ENCODE measurements at regions not wholly inside any gene's neighbourhood (a gene's known extent, or its start where the extent isn't known, plus 50 kb on each side); places are given as distances from the start of the nearest gene placed in this dataset.

DNA sequence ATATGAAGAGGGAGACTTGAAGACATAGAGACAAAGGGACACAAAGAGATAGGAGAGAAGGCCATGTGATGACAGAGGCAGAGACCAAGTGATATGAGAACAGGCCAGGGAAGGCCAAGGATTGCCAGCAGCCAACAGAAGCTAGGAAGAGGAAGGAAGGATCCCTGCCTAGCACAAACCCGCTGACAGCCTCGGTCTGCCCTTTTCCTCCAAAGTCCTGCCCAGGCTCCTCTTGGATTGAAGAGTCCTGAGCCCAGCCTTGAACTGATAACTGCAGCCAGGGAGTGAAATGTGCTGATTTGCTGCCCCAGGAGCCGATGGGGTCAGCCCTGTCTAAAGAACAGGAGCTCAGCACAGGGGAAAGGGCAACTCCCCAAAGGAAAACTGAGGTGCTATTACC is 76.6 kb downstream of the MCFD2 start:
- Histone ChIP-seq H3K27ac (no peak overlapping the region), H3K4me3 (ENCODE audit: low read depth, low read length) (no peak overlapping the region), H3K27me3 (ENCODE audit: control insufficient read depth, insufficient read depth, low read length) (no peaks in the 10 kb centered on the region), H3K9ac (no peak overlapping the region), H3K9me3 (ENCODE audit: control insufficient read depth, low read length) (no peaks in the 10 kb centered on the region), H3K4me2 (ENCODE audit: low read length) (no peak overlapping the region), H3K79me2 (no peaks in the 10 kb centered on the region), H3K36me3 (ENCODE audit: control insufficient read depth, insufficient read depth, low read length) (no peaks in the 10 kb centered on the region), H2AFZ (no peak overlapping the region), H3K4me1 (peaks cover 6% of the 10 kb centered on the region)
- TF ChIP-seq, protein P1, sequence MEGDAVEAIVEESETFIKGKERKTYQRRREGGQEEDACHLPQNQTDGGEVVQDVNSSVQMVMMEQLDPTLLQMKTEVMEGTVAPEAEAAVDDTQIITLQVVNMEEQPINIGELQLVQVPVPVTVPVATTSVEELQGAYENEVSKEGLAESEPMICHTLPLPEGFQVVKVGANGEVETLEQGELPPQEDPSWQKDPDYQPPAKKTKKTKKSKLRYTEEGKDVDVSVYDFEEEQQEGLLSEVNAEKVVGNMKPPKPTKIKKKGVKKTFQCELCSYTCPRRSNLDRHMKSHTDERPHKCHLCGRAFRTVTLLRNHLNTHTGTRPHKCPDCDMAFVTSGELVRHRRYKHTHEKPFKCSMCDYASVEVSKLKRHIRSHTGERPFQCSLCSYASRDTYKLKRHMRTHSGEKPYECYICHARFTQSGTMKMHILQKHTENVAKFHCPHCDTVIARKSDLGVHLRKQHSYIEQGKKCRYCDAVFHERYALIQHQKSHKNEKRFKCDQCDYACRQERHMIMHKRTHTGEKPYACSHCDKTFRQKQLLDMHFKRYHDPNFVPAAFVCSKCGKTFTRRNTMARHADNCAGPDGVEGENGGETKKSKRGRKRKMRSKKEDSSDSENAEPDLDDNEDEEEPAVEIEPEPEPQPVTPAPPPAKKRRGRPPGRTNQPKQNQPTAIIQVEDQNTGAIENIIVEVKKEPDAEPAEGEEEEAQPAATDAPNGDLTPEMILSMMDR (IDR thresholded peaks at IDR 0.05) = no peak

DNA sequence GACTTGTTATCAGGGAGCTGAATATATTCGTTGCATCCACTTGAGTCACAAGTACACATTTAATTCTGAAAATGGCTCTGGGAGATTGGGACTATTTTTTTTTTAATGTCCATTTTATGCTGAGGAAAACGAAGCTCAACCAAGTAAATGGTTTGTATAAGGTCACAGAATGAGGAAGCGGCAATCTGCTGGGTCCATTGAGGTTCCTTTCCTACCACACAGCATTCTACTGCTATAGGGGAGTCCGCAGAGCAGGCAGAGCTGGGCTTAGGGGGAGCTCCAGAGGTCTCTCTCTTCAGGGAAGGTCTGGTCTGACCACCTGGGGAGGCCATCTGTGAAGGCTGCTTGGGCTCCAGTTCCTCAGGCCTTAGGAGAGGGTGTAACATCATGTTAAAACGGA is 77.9 kb downstream of the MCFD2 start:
- Histone ChIP-seq H2AFZ (no peak overlapping the region), H3K9me3 (ENCODE audit: control insufficient read depth, low read length) (no peaks in the 10 kb centered on the region), H3K36me3 (ENCODE audit: control insufficient read depth, insufficient read depth, low read length) (no peaks in the 10 kb centered on the region), H3K79me2 (no peaks in the 10 kb centered on the region), H3K4me1 (peaks cover 6% of the 10 kb centered on the region), H3K27me3 (ENCODE audit: control insufficient read depth, insufficient read depth, low read length) (no peaks in the 10 kb centered on the region), H3K4me3 (ENCODE audit: low read depth, low read length) (no peak overlapping the region), H3K9ac (no peak overlapping the region), H3K27ac (no peak overlapping the region), H3K4me2 (ENCODE audit: low read length) (no peak overlapping the region)
- TF ChIP-seq, protein P1 (IDR thresholded peaks at IDR 0.05) = no peak

DNA sequence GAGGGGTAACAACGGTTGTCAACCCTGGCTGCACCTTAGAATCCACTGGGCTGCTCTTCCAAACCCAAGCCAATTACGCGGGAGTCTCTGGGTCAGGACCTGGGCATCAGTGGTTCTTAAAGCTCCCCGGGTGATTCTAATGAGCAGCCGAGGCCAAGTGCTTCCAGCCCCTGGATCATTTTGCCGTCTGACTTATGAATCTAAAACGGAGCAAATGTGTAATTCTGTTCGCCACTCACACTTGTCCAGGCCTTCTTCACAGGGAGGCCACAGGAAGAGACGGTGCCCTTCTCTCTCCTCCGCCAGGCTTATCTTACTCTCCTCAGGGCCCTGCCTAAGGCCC is 78.5 kb downstream of the MCFD2 start:
- no peak overlapping the region for H2AFZ ChIP-seq
- H3K4me2 ChIP-seq (ENCODE audit: low read length) = no peak overlapping the region
- no peaks in the 10 kb centered on the region for H3K9me3 ChIP-seq (ENCODE audit: control insufficient read depth, low read length)
- no peaks in the 10 kb centered on the region for H3K79me2 ChIP-seq
- no peaks in the 10 kb centered on the region for H3K27me3 ChIP-seq (ENCODE audit: control insufficient read depth, insufficient read depth, low read length)
- TF ChIP-seq, protein P1 (IDR thresholded peaks at IDR 0.05) = no peak
- no peak overlapping the region for H3K9ac ChIP-seq
- peaks cover 6% of the 10 kb centered on the region for H3K4me1 ChIP-seq
- no peak overlapping the region for H3K27ac ChIP-seq
- no peaks in the 10 kb centered on the region for H3K36me3 ChIP-seq (ENCODE audit: control insufficient read depth, insufficient read depth, low read length)
- H3K4me3 ChIP-seq (ENCODE audit: low read depth, low read length) = no peak overlapping the region

DNA sequence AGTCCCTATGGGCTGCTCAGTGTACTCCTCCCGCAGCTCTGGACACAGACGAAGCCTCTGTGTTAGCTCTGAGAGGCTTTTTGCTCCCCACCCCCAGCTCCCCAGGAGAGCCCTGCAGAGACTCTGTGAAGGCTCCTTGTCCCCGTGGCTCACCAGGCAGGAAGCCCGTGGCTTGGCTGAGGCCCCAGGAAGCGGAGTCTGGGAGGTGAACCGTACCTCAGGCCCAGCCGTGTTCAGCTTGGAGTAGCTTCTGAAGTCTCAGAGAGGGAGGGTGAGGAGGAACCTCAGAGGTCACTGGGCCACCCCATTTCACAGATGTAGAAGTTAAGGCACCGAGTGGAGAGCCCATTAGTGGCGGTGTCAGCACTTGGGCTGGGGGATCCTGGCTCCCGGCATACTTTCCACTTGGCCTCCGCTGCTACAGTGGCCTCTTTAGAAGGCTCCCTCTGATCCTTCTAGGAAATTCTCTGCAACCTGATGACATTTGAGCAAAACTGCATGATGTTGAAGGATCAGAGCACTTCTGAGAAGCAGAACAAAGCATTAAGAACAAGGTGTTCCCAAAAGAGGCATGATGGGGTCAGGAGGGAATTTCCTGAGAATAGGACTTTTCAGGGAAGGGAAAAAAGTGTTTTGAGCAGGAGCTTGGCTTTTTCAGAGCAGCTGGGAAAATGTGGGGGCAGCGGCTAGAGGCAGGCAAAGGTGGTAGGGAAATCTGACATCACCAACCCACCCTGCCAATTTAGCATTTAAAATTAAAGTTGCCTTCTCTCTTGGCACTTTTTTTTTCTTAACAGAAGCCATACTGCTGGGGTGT is 79.1 kb downstream of the MCFD2 start:
- H2AFZ ChIP-seq = peak overlapping the region; percentile 19
- no peak overlapping the region for H3K4me2 ChIP-seq (ENCODE audit: low read length)
- H3K9ac ChIP-seq = no peak overlapping the region
- no peaks in the 10 kb centered on the region for H3K9me3 ChIP-seq (ENCODE audit: control insufficient read depth, low read length)
- no peak overlapping the region for H3K27ac ChIP-seq
- no peaks in the 10 kb centered on the region for H3K27me3 ChIP-seq (ENCODE audit: control insufficient read depth, insufficient read depth, low read length)
- no peaks in the 10 kb centered on the region for H3K79me2 ChIP-seq
- H3K36me3 ChIP-seq (ENCODE audit: control insufficient read depth, insufficient read depth, low read length) = no peaks in the 10 kb centered on the region
- TF ChIP-seq, protein P1 (IDR thresholded peaks at IDR 0.05) = no peak
- H3K4me3 ChIP-seq (ENCODE audit: low read depth, low read length) = no peak overlapping the region
- H3K4me1 ChIP-seq = peaks cover 6% of the 10 kb centered on the region

DNA sequence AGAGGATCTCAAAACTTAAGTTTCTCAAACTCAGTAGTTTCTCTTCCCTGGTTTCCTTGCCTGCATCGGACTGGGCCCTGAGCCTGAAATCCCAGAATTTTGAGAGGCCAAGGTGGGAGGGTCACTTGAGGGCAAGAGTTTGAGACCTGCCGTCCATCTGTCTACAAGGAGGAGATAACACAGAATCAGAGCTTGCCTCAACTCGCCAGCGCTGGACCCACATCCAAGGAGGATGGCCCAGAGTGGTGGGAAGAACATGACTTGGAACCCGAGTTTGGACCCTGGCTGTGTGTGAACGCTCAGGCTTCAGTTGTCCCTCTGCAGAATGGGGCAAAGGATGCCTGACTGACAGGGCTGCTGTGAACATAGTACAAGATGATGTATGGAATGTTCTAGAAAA is 80.1 kb downstream of the MCFD2 start:
- peaks cover 6% of the 10 kb centered on the region for H3K4me1 ChIP-seq
- TF ChIP-seq, protein P1 (IDR thresholded peaks at IDR 0.05) = no peak
- H2AFZ ChIP-seq = no peak overlapping the region
- no peaks in the 10 kb centered on the region for H3K79me2 ChIP-seq
- H3K4me2 ChIP-seq (ENCODE audit: low read length) = no peak overlapping the region
- H3K9ac ChIP-seq = no peak overlapping the region
- H3K9me3 ChIP-seq (ENCODE audit: control insufficient read depth, low read length) = no peaks in the 10 kb centered on the region
- H3K27me3 ChIP-seq (ENCODE audit: control insufficient read depth, insufficient read depth, low read length) = no peaks in the 10 kb centered on the region
- no peak overlapping the region for H3K4me3 ChIP-seq (ENCODE audit: low read depth, low read length)
- no peak overlapping the region for H3K27ac ChIP-seq
- no peaks in the 10 kb centered on the region for H3K36me3 ChIP-seq (ENCODE audit: control insufficient read depth, insufficient read depth, low read length)
